ENCODE measurements at regions not wholly inside any gene's neighbourhood (a gene's known extent, or its start where the extent isn't known, plus 50 kb on each side); places are given as distances from the start of the nearest gene placed in this dataset.

DNA sequence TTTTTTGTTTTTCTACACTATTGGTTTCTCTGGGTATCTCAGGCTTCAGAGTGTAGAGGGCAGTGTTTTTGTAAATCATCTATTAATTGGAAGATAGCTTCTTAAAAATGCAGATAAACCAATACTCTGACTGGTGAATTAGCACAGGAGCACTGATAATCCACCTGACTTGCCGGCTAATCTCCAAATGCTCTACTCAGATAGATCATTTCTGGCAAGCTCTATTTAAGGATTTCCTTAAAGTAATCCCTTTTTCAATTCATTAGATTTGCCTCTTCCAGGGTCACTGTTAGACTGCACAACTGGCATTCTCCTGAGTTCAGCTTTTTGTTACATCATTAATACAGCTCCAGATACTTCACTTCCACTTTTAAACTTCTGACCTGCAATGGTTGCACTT, 1390.3 kb upstream of the NUDT12 start:
- H3K4me1 Mint-ChIP-seq, result no peaks in the 10 kb centered on the region
- H3K4me3 Mint-ChIP-seq, result no peak overlapping the region
- CTCF ChIA-PET, result no interaction called here
- WGBS (ENCODE audit: insufficient coverage), result 100% methylated on average over 1 of the region's 1 CpG
- Histone ChIP-seq H3K4me1 (ENCODE audit: control insufficient read depth in 2 of 2, insufficient read depth in 2 of 2, low read length in 2 of 2) (no peaks in the 10 kb centered on the region), H3K36me3 (replicated peaks in 1 of 2; ENCODE audit: control extremely low read depth in 1 of 2, control insufficient read depth in 1 of 2, extremely low read depth in 1 of 2, insufficient read depth in 2 of 2, low read length in 1 of 2) (no peaks in the 10 kb centered on the region), H3K27me3 (replicated peaks in 1 of 4; ENCODE audit: control extremely low read depth in 1 of 4, control insufficient read depth in 3 of 4, insufficient read depth in 4 of 4, low read length in 3 of 4) (no peaks in the 10 kb centered on the region), H3K4me3 (ENCODE audit: control extremely low read depth in 1 of 5, extremely low read depth in 1 of 5, insufficient read depth in 1 of 5, low read depth in 2 of 5, low read length in 4 of 5) (no peak overlapping the region), H3K4me2 (replicated peaks; ENCODE audit: low read depth, low read length, poor library complexity, severe bottlenecking) (no peak overlapping the region), H3K27ac (ENCODE audit: low read length in 2 of 2) (no peak overlapping the region), H3K9me3 (ENCODE audit: control extremely low read depth in 1 of 3, control insufficient read depth in 2 of 3, insufficient read depth in 1 of 3, low read length in 2 of 3) (peaks cover 0 to 11% (median 0%) of the 10 kb centered on the region in 3 donors), H2AFZ (ENCODE audit: insufficient read depth, low read depth, low read length, poor library complexity, severe bottlenecking) (no peak overlapping the region), H4K20me1 (ENCODE audit: control insufficient read depth, insufficient read depth, low read length, poor library complexity, severe bottlenecking) (no peaks in the 10 kb centered on the region), H3K9ac (ENCODE audit: low read length) (no peak overlapping the region), H3K79me2 (ENCODE audit: control insufficient read depth, insufficient read depth, low read length) (no peaks in the 10 kb centered on the region)
- ATAC-seq (ENCODE audit: low read depth) (no peak), DNase-seq (no peak)
- H3K9me3 Mint-ChIP-seq (ENCODE audit: insufficient read depth), result peaks cover 6% of the 10 kb centered on the region
- no peaks in the 10 kb centered on the region for H3K27me3 Mint-ChIP-seq
- no peak for TF ChIP-seq EZH2 (IDR thresholded peaks at IDR 0.05; ENCODE audit: borderline replicate concordance, insufficient read depth, low read depth, low read length, poor library complexity, severe bottlenecking)
- TF ChIP-seq, protein P1, sequence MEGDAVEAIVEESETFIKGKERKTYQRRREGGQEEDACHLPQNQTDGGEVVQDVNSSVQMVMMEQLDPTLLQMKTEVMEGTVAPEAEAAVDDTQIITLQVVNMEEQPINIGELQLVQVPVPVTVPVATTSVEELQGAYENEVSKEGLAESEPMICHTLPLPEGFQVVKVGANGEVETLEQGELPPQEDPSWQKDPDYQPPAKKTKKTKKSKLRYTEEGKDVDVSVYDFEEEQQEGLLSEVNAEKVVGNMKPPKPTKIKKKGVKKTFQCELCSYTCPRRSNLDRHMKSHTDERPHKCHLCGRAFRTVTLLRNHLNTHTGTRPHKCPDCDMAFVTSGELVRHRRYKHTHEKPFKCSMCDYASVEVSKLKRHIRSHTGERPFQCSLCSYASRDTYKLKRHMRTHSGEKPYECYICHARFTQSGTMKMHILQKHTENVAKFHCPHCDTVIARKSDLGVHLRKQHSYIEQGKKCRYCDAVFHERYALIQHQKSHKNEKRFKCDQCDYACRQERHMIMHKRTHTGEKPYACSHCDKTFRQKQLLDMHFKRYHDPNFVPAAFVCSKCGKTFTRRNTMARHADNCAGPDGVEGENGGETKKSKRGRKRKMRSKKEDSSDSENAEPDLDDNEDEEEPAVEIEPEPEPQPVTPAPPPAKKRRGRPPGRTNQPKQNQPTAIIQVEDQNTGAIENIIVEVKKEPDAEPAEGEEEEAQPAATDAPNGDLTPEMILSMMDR (IDR thresholded peaks at IDR 0.05), result no peak
- H3K27ac Mint-ChIP-seq, result no peak overlapping the region
- intact Hi-C loops (cut with micrococcal nuclease), result no loop called here
- POLR2A ChIA-PET, result no interaction called here

- POLR2A ChIA-PET, result no interaction called here
- 85% methylated on average over 3 of the region's 3 CpGs for WGBS (ENCODE audit: insufficient coverage)
- no peaks in the 10 kb centered on the region for H3K4me1 Mint-ChIP-seq
These were observed 1389.2 kb upstream of the NUDT12 start for GRCh38 chr5:104951829-104952228.

More at GRCh38 chr5:104951829-104952228, 1389.2 kb upstream of the NUDT12 start:
- Histone ChIP-seq H2AFZ (ENCODE audit: insufficient read depth, low read depth, low read length, poor library complexity, severe bottlenecking) (no peak overlapping the region), H3K4me2 (replicated peaks; ENCODE audit: low read depth, low read length, poor library complexity, severe bottlenecking) (no peak overlapping the region), H3K4me1 (ENCODE audit: control insufficient read depth in 2 of 2, insufficient read depth in 2 of 2, low read length in 2 of 2) (no peaks in the 10 kb centered on the region), H3K79me2 (ENCODE audit: control insufficient read depth, insufficient read depth, low read length) (no peaks in the 10 kb centered on the region), H3K9me3 (ENCODE audit: control extremely low read depth in 1 of 3, control insufficient read depth in 2 of 3, insufficient read depth in 1 of 3, low read length in 2 of 3) (peaks cover 0 to 11% (median 0%) of the 10 kb centered on the region in 3 donors), H3K36me3 (replicated peaks in 1 of 2; ENCODE audit: control extremely low read depth in 1 of 2, control insufficient read depth in 1 of 2, extremely low read depth in 1 of 2, insufficient read depth in 2 of 2, low read length in 1 of 2) (no peaks in the 10 kb centered on the region), H3K27ac (ENCODE audit: low read length in 2 of 2) (no peak overlapping the region), H3K9ac (ENCODE audit: low read length) (no peak overlapping the region), H3K4me3 (ENCODE audit: control extremely low read depth in 1 of 5, extremely low read depth in 1 of 5, insufficient read depth in 1 of 5, low read depth in 2 of 5, low read length in 4 of 5) (no peak overlapping the region), H4K20me1 (ENCODE audit: control insufficient read depth, insufficient read depth, low read length, poor library complexity, severe bottlenecking) (no peaks in the 10 kb centered on the region), H3K27me3 (replicated peaks in 1 of 4; ENCODE audit: control extremely low read depth in 1 of 4, control insufficient read depth in 3 of 4, insufficient read depth in 4 of 4, low read length in 3 of 4) (no peaks in the 10 kb centered on the region)
- intact Hi-C loops (cut with micrococcal nuclease), result no loop called here
- H3K9me3 Mint-ChIP-seq (ENCODE audit: insufficient read depth), result peaks cover 4% of the 10 kb centered on the region
- CTCF ChIA-PET, result no interaction called here
- TF ChIP-seq, protein P1 (IDR thresholded peaks at IDR 0.05), result no peak
- no peak for TF ChIP-seq EZH2 (IDR thresholded peaks at IDR 0.05; ENCODE audit: borderline replicate concordance, insufficient read depth, low read depth, low read length, poor library complexity, severe bottlenecking)
- H3K4me3 Mint-ChIP-seq, result no peak overlapping the region
- DNase-seq (no peak), ATAC-seq (ENCODE audit: low read depth) (no peak)
- H3K27ac Mint-ChIP-seq, result no peak overlapping the region
- H3K27me3 Mint-ChIP-seq, result no peaks in the 10 kb centered on the region
